GM21619 (cell line): ENCODE measurements at regions not wholly inside any gene's neighbourhood (a gene's known extent, or its start where the extent isn't known, plus 50 kb on each side); places are given as distances from the start of the nearest gene placed in this dataset.

ENCODE experiments used
- ATAC-seq: cut with Tn5 transposase; IDR thresholded peaks from one replicate; pipeline ENCODE4 v1.9.1; 2021; ENCODE audit not compliant: unreplicated experiment

DNA sequence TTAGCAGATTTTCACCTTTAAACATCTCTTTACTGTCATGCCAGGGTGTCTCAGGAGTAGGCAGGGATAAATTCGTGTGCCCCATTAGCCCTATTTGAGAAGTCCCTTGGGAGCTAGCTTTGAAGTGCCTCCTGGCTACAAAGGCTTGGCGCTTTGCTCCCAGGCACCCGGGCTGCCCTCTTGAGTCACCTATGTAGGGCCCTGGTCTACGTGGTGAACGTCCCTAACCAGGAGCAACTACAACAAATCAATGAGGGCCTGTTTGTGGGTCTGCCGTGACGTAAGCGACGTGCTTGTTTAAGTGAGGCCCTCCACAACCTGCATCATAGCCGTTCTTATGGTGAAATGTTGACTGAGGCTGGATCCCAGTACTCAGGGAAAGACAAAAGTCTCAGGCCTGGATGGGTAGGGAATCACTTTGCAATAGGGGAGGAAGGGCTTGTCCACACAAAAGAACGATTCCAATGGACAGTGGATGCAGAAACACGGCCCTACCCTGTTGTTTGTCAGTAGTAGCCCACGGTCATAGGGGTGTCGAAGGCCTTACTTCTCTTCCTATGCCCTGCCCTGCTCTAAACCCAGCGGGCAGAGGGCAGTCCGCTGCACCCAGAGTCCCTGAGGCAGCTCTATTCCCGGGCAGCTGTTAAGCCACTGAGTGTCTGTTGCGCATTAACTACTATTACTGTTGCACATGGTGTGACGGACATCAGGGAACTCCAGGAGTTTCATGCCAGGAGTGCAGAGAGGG, 93.9 kb downstream of the INHBB start:
- no peak for ATAC-seq

DNA sequence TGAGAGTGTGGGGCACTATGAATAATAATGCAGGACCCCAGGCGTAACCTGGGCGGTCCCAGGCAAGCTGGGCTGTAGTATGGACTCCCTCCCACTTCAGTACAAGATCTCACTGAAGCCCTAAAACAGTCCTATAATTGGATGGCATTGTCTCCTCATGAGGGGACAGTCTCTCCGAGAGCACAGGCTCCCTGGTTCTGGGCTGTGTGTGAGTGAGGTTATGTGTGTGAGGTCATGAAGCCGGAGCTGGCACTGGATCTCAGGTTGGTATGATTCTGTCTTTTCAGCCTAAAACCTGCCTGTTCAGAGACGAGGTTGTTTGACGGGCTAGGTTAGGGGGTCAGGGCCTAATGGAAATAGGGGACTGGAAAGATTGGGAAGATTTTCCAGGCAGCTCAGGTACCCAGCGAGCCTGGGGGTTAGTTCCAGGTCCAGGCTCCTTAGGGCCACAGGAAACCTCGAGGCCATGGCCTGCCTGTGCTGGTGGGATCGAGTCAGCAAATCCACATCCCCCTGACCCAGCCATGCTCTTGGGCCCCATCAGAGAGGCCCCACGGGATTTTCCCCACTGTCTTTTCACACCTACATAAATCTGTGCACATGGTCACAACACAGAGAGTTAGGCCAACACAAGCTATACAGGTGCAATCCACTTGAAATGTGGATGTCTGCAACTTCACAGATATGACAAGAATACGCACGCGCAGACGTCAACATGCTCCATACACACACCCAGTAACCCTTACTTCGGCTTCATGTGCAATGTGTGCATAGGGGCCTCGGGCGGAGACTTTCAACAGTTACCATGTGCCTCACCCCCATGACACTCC, 94.8 kb downstream of the INHBB start:
- ATAC-seq = no peak

DNA sequence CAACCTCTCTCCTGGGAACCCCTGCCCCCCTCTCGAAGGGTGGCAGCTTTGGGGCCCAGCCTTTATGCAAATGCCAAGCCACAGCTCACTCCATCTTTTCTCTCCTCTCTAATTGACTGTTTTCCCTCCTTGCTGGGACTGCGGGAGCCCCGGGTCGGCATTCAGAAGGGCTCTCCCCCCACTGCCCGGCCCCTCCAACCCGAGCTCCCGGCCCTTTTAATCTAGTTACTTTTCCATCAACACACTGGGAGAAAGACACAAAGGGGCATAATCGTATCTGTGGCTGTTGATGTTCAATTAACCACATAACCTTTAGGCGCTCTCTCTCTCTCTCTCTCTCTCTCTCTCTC, 95.4 kb downstream of the INHBB start:
- ATAC-seq = no peak

DNA sequence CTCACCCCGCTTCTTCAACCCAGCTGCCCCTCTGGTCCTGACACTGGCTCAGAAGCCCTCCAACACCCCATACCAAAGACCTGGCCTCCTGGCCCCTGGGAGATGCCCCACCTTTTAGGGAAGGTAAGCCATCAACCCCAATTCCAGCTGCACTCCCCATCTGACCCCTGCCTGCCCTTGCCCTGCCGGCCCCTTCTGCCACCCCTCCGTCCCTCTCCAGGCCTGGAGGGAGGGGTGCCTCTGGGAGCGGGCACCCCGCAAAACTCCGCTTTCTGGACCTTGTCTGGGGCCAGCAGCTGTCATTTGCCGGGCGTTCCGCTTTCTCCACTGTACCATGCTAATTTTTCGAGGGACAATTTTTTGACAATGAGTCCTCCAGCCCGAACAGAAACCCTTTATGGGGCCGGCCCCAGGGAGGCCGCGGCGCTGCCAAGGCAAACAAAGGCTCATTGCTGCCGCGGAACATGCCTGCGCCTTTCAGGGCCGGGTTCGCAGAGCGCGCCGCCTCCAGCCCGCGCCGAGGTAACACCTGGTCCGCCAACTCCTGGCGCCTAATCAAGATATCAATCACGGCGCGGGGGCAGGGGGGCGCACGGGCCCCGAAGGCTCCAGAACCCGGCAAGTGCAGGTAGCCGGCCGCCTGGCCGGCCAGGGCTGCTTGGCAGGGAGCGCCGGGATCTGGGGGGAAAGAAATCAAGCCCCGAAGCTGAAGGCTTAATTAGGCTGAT, 96.0 kb downstream of the INHBB start:
- ATAC-seq = no peak

DNA sequence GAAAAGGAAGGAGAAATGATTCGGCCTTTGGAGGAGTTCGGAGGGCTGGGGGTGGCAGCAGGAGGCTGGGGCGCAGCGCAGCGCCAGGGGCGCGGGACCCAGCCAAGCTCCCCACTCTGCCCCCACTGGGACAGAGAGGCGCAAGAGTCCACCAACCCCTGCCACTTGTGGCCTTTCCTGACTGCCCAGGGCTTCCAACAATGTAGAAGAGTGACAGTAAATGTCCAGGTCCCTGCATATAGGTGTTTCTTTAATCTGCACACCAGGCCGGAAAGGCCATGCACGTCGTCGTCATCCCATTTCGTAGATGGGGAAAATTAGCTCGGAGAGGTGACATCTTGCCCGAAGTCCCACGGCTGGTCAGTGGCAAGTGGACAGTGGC, 96.6 kb downstream of the INHBB start:
- no peak for ATAC-seq

DNA sequence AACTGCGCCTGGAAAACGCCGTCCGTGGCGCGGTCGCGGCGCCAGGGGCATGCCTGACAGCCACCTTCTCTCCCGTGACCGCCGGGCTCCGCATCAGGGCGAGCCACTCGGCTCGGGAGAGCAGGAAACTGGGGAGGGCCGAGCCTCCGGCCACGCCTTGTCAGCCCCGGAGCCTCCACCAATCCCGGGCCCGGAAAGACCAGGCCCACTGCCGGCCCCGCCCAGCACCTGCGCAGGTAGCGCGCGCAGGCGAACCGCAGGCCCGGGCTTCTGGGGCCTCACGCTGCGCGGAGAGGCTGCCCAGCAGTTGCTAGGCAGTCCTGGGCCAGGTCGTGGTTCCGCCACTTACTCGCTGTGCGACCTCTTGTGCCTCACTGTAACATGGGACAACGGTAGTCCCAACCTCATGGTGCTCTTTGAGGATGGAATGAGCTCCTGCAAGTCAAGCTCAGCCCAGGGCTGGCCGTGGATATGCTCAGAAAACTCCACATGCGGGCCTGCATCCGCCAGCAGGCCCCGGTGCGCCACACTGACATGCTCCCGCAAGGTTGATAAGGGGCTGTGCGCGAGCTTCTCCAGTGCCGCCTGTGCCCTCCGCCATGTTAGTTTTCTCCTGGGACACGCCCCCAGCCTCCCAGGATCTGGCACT, 97.1 kb downstream of the INHBB start:
- no peak for ATAC-seq

DNA sequence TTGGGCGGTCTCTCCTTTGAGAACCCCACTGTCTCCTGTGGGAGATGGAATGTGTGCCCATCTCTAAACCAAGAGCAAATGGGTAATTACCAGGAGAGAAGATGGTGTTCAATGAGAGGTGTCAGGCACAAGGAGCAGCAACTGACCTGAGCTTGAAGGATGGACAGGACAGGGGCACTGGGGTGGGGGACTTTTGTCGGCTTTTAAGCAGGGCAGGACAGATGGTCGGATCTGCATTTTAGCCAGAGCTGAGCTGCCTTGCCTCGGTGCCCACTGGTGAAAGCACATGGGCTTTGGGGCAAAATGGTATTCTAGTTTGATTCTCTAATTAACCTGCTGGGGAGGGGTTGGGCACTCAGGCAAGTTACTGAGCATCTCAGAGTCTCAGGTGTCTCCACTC, 98.0 kb downstream of the INHBB start:
- ATAC-seq = no peak

DNA sequence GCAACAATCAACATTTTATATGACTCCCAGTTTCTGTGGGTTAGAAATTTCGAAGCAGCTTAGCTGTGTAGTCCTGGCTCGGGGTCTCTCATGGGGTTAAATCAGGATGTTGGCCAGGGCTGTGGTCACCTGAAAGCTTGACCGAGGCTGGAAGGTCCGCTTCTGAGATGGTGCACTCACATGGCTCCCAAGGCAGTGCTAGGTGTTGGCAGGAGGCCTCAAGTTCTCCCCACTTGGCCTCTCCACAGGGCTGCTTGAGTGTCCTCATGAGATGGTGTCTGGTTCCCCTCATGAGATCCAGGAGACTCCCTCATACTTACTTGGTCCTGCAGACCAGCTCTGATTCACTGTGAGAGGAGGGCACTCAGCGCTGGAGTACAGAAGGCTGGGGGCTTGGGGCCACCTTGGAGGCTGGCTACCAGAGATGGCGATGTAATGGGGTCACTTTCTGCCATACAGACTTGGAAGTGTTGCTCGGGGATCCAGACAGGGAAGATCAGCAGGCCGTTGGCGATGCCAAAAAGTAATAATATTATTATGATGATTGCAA, 98.8 kb downstream of the INHBB start:
- no peak for ATAC-seq

DNA sequence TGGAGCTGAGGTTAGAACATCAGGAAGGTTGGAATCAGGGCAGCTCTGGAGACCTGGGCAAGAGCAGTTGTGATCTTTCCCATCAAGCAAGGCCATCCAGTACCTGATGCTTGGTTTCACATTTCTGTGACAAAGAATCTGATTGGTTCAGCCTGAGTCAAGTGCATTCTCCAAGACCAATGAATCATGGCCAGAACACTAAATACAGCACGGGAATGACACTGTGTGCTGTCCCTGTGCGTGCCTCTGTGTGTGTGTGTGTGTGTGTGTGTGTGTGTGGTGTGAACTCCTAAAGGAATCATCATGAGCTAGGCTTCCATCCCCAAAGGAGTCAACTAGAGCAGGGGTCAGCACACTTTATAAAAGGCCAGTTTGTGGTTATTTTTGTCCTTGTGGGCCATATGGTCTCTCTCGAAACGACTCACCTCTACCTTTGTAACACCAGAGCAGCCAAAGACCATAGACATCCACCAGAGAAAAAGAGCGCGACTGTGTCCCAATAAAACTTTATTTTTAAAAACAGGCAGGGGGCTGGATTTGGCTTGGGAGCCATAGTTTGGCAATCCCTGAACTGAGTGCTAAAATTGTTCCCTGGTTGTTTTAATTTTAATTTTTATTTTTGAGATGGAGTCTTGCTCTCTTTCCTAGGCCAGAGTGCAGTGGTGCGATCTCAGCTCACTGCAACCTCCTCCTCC, 99.7 kb downstream of the INHBB start:
- no peak for ATAC-seq

DNA sequence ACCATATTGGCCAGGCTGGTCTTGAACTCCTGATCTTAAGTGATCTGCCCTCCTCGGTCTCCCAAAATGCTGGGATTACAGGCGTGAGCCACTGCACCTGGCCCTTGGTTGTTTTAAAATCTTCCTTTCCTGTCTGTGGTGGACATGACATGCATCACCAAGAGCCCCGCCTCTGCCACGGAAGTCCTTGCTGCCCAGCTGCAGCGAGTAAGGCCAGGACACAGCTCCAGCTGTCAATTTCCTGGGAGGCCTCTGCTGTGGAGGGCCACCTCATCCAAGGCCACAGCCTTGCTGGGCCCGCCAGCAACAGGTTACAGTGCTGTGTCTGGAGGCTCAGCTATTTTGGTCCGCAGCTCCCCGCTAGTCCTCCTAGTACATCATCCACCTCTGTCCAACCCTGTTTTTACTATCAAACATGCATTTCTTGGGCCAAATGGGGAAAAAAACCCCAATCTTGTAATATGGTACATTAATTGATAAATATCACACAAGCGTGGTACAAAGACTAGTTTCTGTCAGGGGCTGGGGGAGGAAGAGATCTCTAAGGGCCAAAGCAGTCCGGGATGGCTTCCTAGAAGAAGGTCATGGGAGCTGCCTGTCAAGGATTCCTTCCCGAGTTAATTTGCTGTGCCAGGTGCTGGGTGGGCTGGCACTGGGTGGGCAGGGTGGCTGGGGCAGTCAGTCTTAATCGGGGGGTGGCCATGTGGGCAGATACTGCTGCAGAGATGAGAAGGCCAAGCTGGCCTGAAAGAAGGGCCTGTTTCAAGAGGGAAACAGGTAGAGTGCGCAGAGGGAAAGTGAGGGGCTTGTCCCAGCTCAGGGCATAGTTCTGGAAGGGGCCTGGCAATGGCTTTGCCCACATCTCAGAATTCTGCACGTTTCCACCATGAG, 100.5 kb downstream of the INHBB start:
- ATAC-seq = no peak

DNA sequence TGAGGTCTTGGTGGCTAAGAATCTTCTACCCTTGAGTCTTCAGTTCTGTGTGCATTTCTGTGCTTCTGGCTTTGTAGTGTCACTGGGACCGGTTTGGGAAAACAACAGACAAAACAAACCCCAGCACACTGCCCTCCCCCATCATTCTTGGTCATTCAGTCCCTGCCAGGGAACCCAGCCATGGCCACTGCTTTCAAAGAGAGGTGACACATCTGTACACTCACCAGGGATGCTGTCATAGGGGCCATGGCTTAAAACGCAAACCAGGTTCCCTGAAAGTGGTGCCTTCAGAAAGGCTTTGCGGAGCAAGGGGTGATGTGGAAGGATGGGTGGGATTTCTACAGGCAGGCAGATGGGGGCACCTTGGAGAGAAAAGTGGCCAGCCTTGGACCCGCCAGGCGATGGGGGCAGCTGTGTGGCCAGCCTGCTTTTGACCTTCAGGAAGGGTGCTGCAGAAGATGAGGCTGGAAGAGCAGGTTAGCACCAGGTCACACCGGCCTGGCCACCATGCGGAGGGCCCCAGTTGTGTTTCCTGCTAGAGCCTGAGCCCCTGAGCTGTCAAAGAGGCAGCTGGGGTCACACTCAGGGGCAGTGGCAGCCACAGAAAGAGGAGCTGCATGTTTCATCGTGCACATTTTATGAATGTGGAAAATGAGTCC, 101.3 kb downstream of the INHBB start:
- ATAC-seq = no peak

DNA sequence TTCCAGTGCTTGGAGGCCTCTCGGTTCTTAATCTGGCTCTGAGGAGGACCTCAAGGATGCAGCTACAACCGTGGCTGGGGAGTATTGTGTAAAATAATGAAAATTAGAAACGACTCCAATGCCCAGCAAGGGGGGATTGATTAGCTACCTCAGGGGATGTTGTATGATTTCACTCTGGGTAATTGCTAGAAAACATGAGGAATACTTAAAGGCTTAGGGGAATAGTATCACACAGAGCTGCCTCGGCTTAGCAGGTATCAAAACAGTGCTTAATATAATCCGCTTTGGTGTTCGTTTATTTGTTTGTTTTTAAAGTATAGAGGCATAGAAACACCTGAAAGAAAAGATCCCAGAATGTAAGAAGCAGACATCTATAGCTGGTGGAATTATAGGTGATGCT, 102.5 kb downstream of the INHBB start:
- ATAC-seq = no peak

DNA sequence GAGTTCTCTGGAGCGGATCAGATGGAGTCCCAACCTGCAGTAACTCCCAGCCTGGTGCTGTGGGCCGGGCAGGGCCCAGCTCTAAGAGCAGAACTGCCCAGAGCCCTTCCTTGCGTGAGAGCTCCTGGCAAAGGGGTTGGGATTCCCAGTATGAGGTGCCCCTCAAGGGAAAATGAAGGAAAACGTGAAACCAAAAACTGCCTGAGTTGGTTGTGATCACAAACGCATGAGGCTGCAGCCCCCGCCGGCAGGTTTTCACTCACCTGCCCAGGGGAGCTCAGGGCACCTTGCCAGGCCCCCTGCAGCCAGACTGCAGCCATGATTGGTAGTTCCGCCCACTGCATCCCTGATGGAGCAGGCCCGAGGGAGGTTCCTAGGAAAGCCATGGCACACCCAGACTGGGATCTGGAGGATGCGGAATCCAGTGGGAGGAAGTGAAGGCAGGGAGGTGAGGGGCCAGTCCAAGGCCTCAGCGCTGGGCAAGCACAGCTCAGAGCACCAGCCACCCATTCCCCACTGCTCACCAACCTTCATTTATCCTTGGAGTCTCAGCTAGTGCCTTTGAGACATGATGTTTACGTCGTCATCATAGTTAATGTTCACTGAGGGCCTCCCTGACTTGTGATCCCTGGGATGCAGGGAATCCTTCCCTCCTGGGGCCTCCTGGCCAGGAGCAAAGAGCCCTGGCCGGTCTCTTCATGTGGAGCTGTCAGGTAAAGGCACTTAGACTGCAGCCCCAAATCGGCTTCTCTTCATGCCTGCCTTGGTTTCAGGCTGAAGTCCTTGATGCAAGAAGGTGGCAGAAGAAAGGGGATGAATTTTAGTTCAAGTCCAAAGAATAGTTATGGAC, 103.2 kb downstream of the INHBB start:
- no peak for ATAC-seq

DNA sequence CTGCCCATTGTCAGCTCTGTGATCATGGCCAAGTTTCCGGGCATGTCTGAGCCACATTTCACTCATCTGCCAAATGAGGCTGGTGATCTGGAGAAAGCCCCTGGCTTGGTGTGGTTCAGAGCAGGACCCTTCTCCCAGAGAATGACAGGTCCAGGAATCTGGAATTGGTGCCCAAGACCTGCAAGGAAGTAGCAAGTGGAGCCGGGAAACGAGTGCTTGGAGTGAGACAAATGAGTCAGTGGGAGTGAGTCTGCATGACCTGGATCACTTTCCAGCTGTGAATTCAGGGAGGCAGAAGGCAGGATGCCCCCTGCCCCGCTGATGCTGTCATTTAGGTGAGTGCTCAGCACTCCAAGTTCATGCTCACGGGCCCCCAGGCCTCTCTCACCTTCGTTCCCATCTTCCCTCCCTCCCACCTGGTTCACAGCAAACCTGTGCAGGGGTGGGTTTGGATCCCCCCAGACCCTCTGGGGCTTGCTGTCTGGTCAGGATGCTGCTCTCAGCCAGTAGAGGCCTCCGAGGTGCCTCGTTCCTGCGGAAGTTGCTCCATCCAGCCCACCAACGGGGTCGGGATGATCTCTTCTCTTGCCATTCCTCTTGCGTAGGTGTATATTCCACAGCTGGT, 104.4 kb downstream of the INHBB start:
- no peak for ATAC-seq

DNA sequence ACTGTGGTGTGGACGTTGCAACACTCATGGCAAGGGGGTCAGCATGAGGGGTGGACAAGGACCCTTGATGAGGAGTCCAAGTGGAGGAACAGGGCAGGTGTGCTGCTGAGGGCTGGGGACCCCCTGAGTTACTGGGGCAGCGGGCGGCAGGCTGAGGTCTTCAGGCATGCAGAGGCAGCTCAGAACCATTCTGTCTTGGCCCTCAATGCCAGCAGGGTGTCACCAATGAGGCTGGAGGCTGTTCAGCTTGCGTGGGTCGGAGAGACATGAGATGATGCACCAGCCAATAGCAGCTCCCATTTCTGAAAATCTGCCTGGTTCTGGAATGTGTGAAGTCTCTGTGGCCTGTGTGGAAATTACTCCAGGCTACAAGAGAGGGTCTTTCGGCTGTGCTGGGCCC, 105.4 kb downstream of the INHBB start:
- ATAC-seq = no peak

DNA sequence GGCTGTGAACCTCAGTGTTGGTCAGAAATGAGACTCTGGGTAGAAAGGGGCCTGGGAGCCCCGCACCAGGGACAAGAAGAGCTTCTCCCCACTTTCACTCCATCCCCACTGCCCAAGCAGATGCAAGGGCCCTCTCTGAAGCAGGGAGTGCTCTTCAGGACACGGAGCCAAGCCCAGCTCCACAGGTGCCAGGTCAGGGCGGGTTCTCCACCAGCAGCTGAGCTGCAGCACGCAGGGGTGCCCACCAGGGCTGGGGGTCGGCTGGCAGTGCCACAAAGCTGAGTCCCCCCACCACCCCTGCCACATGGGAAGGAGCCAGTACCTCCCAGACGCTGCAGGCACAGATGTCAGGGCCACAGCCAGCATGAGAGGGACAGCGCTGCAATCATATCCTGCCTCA, 106.2 kb downstream of the INHBB start:
- no peak for ATAC-seq

DNA sequence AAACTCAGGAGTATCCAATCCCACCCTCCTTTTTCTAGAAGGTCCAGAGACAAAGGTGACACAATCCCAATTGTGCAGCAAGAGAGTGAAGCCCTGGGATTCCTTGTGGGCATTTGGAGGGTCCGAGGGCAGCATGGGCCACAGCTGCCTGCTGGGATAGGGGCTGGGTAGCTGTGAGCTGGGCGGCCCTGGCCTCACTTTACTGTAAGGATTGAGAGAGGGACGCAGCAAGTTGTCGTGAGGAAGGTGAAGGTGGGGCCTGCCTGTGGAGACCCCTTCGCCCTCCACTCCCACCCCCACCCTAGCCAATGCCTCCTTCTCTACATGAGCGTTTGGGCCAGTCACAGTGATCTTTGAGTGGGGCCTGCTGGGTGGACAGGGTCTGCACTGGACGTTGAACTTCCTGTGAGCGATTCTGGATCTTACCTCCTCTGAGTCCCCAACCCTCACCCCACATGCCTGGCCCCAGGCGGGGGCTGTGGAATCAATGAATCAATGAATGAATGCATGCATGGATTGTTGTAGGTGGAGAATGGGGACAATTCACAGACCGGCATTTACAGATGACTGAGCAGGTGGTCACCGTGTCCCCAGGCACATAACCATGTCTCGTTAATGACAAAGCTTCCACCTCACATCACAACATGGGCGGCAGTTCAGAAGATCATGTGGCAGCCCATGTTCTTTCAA, 107.2 kb downstream of the INHBB start:
- no peak for ATAC-seq
